ENCODE measurements at regions not wholly inside any gene's neighbourhood (a gene's known extent, or its start where the extent isn't known, plus 50 kb on each side); places are given as distances from the start of the nearest gene placed in this dataset.

- Histone ChIP-seq H3K4me3 (ENCODE audit: low read length in 3 of 3) (no peak overlapping the region), H3K9me3 (ENCODE audit: control insufficient read depth in 2 of 3, insufficient read depth in 1 of 3, low read length in 3 of 3) (no peaks in the 10 kb centered on the region), H3K27me3 (ENCODE audit: control insufficient read depth, insufficient read depth, low read length) (no peaks in the 10 kb centered on the region), H3K27ac (ENCODE audit: low read depth in 2 of 2, low read length in 2 of 2) (no peak overlapping the region), H3K4me1 (ENCODE audit: control insufficient read depth in 2 of 3, insufficient read depth in 2 of 3, low read depth in 1 of 3, low read length in 3 of 3) (no peaks in the 10 kb centered on the region), H3K36me3 (ENCODE audit: control insufficient read depth in 2 of 3, insufficient read depth in 3 of 3, low read length in 3 of 3) (no peaks in the 10 kb centered on the region), H3K9ac (ENCODE audit: low read length in 3 of 3) (no peak overlapping the region)
- DNase-seq (no peak), FAIRE-seq (no peak)
- TF ChIP-seq CTCF (IDR thresholded peaks at IDR 0.05; ENCODE audit: borderline replicate concordance, extremely low read depth, insufficient read depth) = no peak
- intact Hi-C loops (cut with DNase I) = no loop called here
Measured at GRCh38 chr13:109857803-109858202, 71.4 kb upstream of the IRS2 start.

GRCh38 chr13:109857325-109857724 is 70.9 kb upstream of the IRS2 start:
- no peak for TF ChIP-seq CTCF (IDR thresholded peaks at IDR 0.05; ENCODE audit: borderline replicate concordance, extremely low read depth, insufficient read depth)
- Histone ChIP-seq H3K36me3 (ENCODE audit: control insufficient read depth in 2 of 3, insufficient read depth in 3 of 3, low read length in 3 of 3) (no peaks in the 10 kb centered on the region), H3K27me3 (ENCODE audit: control insufficient read depth, insufficient read depth, low read length) (no peaks in the 10 kb centered on the region), H3K4me1 (ENCODE audit: control insufficient read depth in 2 of 3, insufficient read depth in 2 of 3, low read depth in 1 of 3, low read length in 3 of 3) (no peaks in the 10 kb centered on the region), H3K9me3 (ENCODE audit: control insufficient read depth in 2 of 3, insufficient read depth in 1 of 3, low read length in 3 of 3) (no peaks in the 10 kb centered on the region), H3K27ac (ENCODE audit: low read depth in 2 of 2, low read length in 2 of 2) (no peak overlapping the region), H3K9ac (ENCODE audit: low read length in 3 of 3) (no peak overlapping the region), H3K4me3 (ENCODE audit: low read length in 3 of 3) (no peak overlapping the region)
- DNase-seq = no peak
- no peak for FAIRE-seq
- intact Hi-C loops (cut with DNase I) = no loop called here

GRCh38 chr13:109856350-109856749 is 70.0 kb upstream of the IRS2 start:
- no peak overlapping the region for H3K9ac ChIP-seq (ENCODE audit: low read length in 3 of 3)
- no peak overlapping the region for H3K27ac ChIP-seq (ENCODE audit: low read depth in 2 of 2, low read length in 2 of 2)
- no peak overlapping the region for H3K4me3 ChIP-seq (ENCODE audit: low read length in 3 of 3)
- H3K36me3 ChIP-seq (ENCODE audit: control insufficient read depth in 2 of 3, insufficient read depth in 3 of 3, low read length in 3 of 3) = no peaks in the 10 kb centered on the region
- no peak for TF ChIP-seq CTCF (IDR thresholded peaks at IDR 0.05; ENCODE audit: borderline replicate concordance, extremely low read depth, insufficient read depth)
- intact Hi-C loops (cut with DNase I) = no loop called here
- no peaks in the 10 kb centered on the region for H3K9me3 ChIP-seq (ENCODE audit: control insufficient read depth in 2 of 3, insufficient read depth in 1 of 3, low read length in 3 of 3)
- H3K4me1 ChIP-seq (ENCODE audit: control insufficient read depth in 2 of 3, insufficient read depth in 2 of 3, low read depth in 1 of 3, low read length in 3 of 3) = no peaks in the 10 kb centered on the region
- DNase-seq (no peak), FAIRE-seq (no peak)
- H3K27me3 ChIP-seq (ENCODE audit: control insufficient read depth, insufficient read depth, low read length) = no peaks in the 10 kb centered on the region

- Histone ChIP-seq H3K4me3 (ENCODE audit: low read length in 3 of 3) (no peak overlapping the region), H3K4me1 (ENCODE audit: control insufficient read depth in 2 of 3, insufficient read depth in 2 of 3, low read depth in 1 of 3, low read length in 3 of 3) (no peaks in the 10 kb centered on the region), H3K9ac (ENCODE audit: low read length in 3 of 3) (no peak overlapping the region), H3K9me3 (ENCODE audit: control insufficient read depth in 2 of 3, insufficient read depth in 1 of 3, low read length in 3 of 3) (no peaks in the 10 kb centered on the region), H3K27me3 (ENCODE audit: control insufficient read depth, insufficient read depth, low read length) (no peaks in the 10 kb centered on the region), H3K27ac (ENCODE audit: low read depth in 2 of 2, low read length in 2 of 2) (no peak overlapping the region), H3K36me3 (ENCODE audit: control insufficient read depth in 2 of 3, insufficient read depth in 3 of 3, low read length in 3 of 3) (no peaks in the 10 kb centered on the region)
- TF ChIP-seq CTCF (IDR thresholded peaks at IDR 0.05; ENCODE audit: borderline replicate concordance, extremely low read depth, insufficient read depth) = no peak
- FAIRE-seq (no peak), DNase-seq (no peak)
- intact Hi-C loops (cut with DNase I) = no loop called here
Measured at GRCh38 chr13:109853153-109853552, 66.8 kb upstream of the IRS2 start.

Measured in kidney (tissue), 13 donors.